Tibial nerve (tissue), 4 donors: ENCODE measurements at regions not wholly inside any gene's neighbourhood (a gene's known extent, or its start where the extent isn't known, plus 50 kb on each side); places are given as distances from the start of the nearest gene placed in this dataset.

ENCODE experiments used
- CTCF ChIP-seq, 5 experiments: fragments of 200-600 bp in 3 of 5; fragments of 450-650 bp in 2 of 5; sonication (generic) in 3 of 5; IDR thresholded peaks; one replicate each; pipeline ENCODE4 v1.5.1; 2016 to 2019; ENCODE audit warnings: antibody characterized with exemption in 5 of 5, mild to moderate bottlenecking in 3 of 5, moderate library complexity in 2 of 5
- EP300 ChIP-seq, 2 donors: sonication (generic); formaldehyde crosslinking; IDR thresholded peaks; one replicate each; pipeline ENCODE4 v1.6.1; 2017; ENCODE audit warnings: antibody characterized with exemption in 2 of 2, mild to moderate bottlenecking in 1 of 2

- TF ChIP-seq CTCF (IDR thresholded peaks at IDR 0.05): no peak
- TF ChIP-seq EP300 (IDR thresholded peaks at IDR 0.05): no peak
These were observed 374.3 kb downstream of the C12orf75 start for GRCh38 chr12:105704787-105705186.
